Neuron (in vitro differentiated cells): ENCODE measurements at regions not wholly inside any gene's neighbourhood (a gene's known extent, or its start where the extent isn't known, plus 50 kb on each side); places are given as distances from the start of the nearest gene placed in this dataset.

Experiments used
- H2AFZ ChIP-seq: one replicate; pipeline ENCODE4 v1.6.1; 2013; ENCODE audit warnings: low read depth, mild to moderate bottlenecking, inconsistent platforms, low read length, moderate library complexity
- H3K27me3 ChIP-seq: one replicate; pipeline ENCODE4 v1.6.1; 2013; ENCODE audit warnings: low read length; ENCODE audit not compliant: insufficient read depth
- H3K36me3 ChIP-seq: one replicate; pipeline ENCODE4 v1.6.1; 2013; ENCODE audit warnings: low read length; ENCODE audit not compliant: insufficient read depth
- H3K4me1 ChIP-seq: one replicate; pipeline ENCODE4 v1.6.1; 2013; ENCODE audit warnings: low read length; ENCODE audit not compliant: insufficient read depth
- H3K4me3 ChIP-seq: 2 replicates; pipeline ENCODE4 v1.5.1; 2013; ENCODE audit warnings: mild to moderate bottlenecking, low read length, moderate library complexity
- H3K9me3 ChIP-seq: one replicate; pipeline ENCODE4 v1.6.1; 2013; ENCODE audit warnings: low read length

- H3K27me3 ChIP-seq: no peaks in the 10 kb centered on the region
- no peaks in the 10 kb centered on the region for H3K9me3 ChIP-seq
- no peaks in the 10 kb centered on the region for H3K4me1 ChIP-seq
- no peaks in the 10 kb centered on the region for H3K36me3 ChIP-seq
- H2AFZ ChIP-seq: no peak overlapping the region
- H3K4me3 ChIP-seq: no peak overlapping the region
Measured at GRCh38 chr6:21961226-21961625, 335.6 kb downstream of the PRL start.

DNA sequence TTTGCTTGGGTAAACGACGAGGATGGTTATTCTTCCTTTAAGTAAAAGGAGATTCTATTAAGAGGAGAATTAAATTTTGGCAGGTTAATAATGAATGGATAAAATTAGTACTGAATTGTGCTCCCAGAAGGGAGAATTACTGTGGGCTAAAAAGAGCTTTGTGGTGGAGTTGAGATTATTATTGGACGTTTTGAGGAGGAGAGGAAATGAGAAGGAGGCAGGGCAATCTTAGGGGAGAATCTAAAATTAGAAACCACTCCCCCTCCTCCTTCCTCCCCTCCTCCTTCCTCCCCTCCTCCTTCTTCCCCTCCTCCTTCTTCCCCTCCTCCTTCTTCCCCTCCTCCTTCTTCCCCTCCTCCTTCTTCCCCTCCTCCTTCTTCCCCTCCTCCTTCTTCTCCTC, 331.8 kb downstream of the PRL start:
- H3K9me3 ChIP-seq: no peaks in the 10 kb centered on the region
- H3K4me1 ChIP-seq: peaks cover 2% of the 10 kb centered on the region
- no peaks in the 10 kb centered on the region for H3K27me3 ChIP-seq
- no peaks in the 10 kb centered on the region for H3K36me3 ChIP-seq
- no peak overlapping the region for H2AFZ ChIP-seq
- no peak overlapping the region for H3K4me3 ChIP-seq

DNA sequence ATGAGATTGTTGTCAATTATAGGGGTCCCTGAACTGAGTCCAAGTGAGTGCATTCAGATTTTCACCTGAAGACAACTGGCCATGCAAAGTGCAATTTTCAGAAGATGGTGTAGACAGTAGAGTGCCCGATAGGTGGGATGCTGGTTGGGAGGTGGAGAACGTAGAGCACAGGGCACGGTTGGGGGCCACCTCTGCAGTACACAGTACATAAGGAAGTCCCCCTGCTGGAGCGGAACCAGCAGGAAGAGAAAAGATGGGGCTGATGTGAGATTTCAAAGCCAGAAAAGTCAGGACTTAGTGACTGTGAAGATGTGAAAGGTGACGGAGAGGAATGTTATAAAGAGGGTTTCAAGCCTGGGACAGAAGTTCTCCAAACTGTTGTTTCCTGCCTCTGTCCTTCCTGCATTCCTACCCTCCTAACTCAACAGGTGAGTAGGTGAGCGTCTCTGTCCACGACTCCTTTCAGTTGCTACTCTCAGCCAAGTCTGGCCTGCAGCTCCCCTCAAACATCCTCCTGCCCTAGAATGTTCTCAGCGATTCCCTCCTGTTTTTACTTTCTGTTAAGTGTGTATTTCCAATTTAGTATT, 330.8 kb downstream of the PRL start:
- H3K9me3 ChIP-seq: no peaks in the 10 kb centered on the region
- no peak overlapping the region for H3K4me3 ChIP-seq
- peaks cover 9% of the 10 kb centered on the region for H3K4me1 ChIP-seq
- no peaks in the 10 kb centered on the region for H3K27me3 ChIP-seq
- no peak overlapping the region for H2AFZ ChIP-seq
- H3K36me3 ChIP-seq: no peaks in the 10 kb centered on the region

- Histone ChIP-seq H3K27me3 (no peaks in the 10 kb centered on the region), H3K36me3 (no peaks in the 10 kb centered on the region), H3K4me3 (no peak overlapping the region), H3K9me3 (no peaks in the 10 kb centered on the region), H2AFZ (no peak overlapping the region), H3K4me1 (peaks cover 19% of the 10 kb centered on the region)
Measured at GRCh38 chr6:21967056-21967974, 329.5 kb downstream of the PRL start.

GRCh38 chr6:21968411-21968810, 328.4 kb downstream of the PRL start:
- Histone ChIP-seq H3K27me3 (no peaks in the 10 kb centered on the region), H3K4me3 (no peak overlapping the region), H3K4me1 (peaks cover 19% of the 10 kb centered on the region), H3K9me3 (no peaks in the 10 kb centered on the region), H2AFZ (no peak overlapping the region), H3K36me3 (no peaks in the 10 kb centered on the region)

GRCh38 chr6:21969192-21969591, 327.6 kb downstream of the PRL start:
- Histone ChIP-seq H3K36me3 (no peaks in the 10 kb centered on the region), H3K9me3 (no peaks in the 10 kb centered on the region), H3K27me3 (no peaks in the 10 kb centered on the region), H3K4me3 (no peak overlapping the region), H2AFZ (no peak overlapping the region), H3K4me1 (peaks cover 19% of the 10 kb centered on the region)

DNA sequence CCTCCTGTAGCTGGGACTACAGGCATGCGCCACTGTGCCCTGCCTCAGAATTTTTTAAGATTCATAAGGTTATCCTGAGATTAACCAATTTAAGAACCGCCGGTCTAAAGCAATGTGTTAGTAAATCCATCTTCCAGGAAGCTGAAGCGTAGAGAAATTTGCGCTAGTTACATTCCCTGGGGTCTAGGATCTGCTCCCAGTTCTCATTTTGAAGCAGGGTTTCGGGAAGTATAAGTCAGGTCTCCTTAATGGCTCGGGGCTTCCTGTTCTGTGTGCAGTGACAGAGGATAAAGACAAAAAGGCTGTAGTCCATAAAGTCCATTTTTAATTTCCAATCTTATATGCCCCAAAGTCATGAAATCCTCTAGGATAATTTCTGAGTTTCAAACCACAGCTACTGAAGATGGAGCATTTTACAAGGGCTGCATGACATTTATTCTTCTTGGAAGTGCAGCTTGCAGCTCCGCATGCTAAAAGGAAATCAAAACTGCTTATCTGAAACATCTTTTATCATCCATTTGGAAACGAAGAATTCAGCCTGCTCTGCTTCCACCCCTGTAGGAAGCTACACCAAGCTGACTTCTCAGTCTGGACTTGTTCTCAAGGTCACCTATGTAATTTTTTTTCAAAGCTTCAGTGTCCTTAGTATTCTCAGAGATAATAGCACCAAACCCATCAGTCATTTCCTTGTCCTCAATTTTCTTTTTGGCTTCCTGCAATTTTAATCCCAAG, 326.1 kb downstream of the PRL start:
- no peak overlapping the region for H3K4me3 ChIP-seq
- H3K9me3 ChIP-seq: no peaks in the 10 kb centered on the region
- H3K4me1 ChIP-seq: peaks cover 19% of the 10 kb centered on the region
- H2AFZ ChIP-seq: no peak overlapping the region
- H3K27me3 ChIP-seq: no peaks in the 10 kb centered on the region
- H3K36me3 ChIP-seq: no peaks in the 10 kb centered on the region

GRCh38 chr6:21971541-21971940, 325.3 kb downstream of the PRL start:
- H3K27me3 ChIP-seq: no peaks in the 10 kb centered on the region
- no peak overlapping the region for H3K4me3 ChIP-seq
- H3K9me3 ChIP-seq: no peaks in the 10 kb centered on the region
- H3K4me1 ChIP-seq: peaks cover 19% of the 10 kb centered on the region
- H3K36me3 ChIP-seq: no peaks in the 10 kb centered on the region
- H2AFZ ChIP-seq: no peak overlapping the region

- Histone ChIP-seq H3K27me3 (no peaks in the 10 kb centered on the region), H3K36me3 (no peaks in the 10 kb centered on the region), H3K4me1 (peaks cover 16% of the 10 kb centered on the region), H2AFZ (no peak overlapping the region), H3K4me3 (no peak overlapping the region), H3K9me3 (no peaks in the 10 kb centered on the region)
Measured at GRCh38 chr6:21972516-21972915, 324.3 kb downstream of the PRL start.

- Histone ChIP-seq H3K4me3 (no peak overlapping the region), H2AFZ (no peak overlapping the region), H3K4me1 (no peaks in the 10 kb centered on the region), H3K27me3 (no peaks in the 10 kb centered on the region), H3K9me3 (peaks cover 15% of the 10 kb centered on the region), H3K36me3 (peaks cover 18% of the 10 kb centered on the region)
Measured at GRCh38 chr6:21977346-21977745, 319.5 kb downstream of the PRL start.

DNA sequence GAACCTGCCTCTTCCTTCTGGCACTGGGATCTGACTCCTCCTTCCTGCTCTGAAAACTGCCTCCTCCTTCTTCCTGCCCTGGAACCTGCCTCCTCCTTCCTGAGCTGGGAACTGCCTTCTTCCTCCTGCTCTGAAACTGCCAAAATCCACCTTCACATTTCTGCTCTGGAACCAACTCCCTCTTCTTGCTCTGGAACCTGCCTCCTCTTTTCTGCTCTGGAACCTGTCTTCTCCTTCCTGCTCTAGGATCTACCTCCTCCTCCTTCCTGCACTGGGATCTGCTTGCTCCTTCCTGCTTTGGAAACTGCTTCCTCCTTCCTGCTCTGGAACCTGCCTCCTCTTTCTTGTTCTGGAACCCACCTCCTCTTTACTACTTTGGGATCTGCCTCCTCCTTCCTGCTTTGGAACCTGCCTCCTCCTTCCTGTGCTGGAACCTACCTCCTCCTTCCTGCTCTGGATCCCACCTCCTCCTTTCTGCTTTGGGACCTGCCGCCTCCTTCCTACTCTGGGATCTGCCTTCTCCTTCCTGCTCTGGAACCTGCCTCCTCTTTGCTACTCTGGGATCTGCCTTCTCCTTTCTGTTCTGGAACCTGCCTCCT, 315.5 kb downstream of the PRL start:
- peaks cover 15% of the 10 kb centered on the region for H3K9me3 ChIP-seq
- no peaks in the 10 kb centered on the region for H3K4me1 ChIP-seq
- peaks cover 18% of the 10 kb centered on the region for H3K36me3 ChIP-seq
- no peaks in the 10 kb centered on the region for H3K27me3 ChIP-seq
- no peak overlapping the region for H3K4me3 ChIP-seq
- H2AFZ ChIP-seq: no peak overlapping the region

GRCh38 chr6:21984135-21984534, 312.7 kb downstream of the PRL start:
- Histone ChIP-seq H3K9me3 (peaks cover 15% of the 10 kb centered on the region), H3K27me3 (no peaks in the 10 kb centered on the region), H3K4me3 (no peak overlapping the region), H3K36me3 (peaks cover 14% of the 10 kb centered on the region), H3K4me1 (peaks cover 12% of the 10 kb centered on the region), H2AFZ (no peak overlapping the region)

DNA sequence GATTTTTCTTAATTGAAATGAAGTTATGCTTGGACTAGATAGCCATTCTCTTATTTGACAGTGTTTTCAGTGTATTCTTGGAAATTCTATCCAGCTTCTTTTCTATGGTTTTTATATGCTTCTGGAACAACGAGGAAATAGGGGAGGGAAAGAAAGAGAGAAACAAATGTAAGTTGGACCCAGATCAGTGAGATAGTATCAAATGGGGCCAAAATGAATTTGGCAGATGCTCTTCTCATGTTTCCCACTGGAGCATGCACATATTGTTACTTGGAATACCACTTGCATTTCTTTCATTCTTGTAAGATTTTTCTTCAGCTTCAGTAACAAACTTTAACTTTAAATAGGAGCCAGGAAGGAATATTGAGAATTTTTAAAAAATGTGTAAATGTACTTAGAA, 312.3 kb downstream of the PRL start:
- Histone ChIP-seq H3K9me3 (peaks cover 15% of the 10 kb centered on the region), H3K4me3 (no peak overlapping the region), H3K4me1 (peaks cover 12% of the 10 kb centered on the region), H3K36me3 (peaks cover 12% of the 10 kb centered on the region), H3K27me3 (no peaks in the 10 kb centered on the region), H2AFZ (no peak overlapping the region)
